IPS DF 6.9 (cell line): ENCODE measurements at regions not wholly inside any gene's neighbourhood (a gene's known extent, or its start where the extent isn't known, plus 50 kb on each side); places are given as distances from the start of the nearest gene placed in this dataset.

Experiments
- DNase-seq: peaks from one replicate; pipeline ENCODE4 v3.0.0-alpha.2; 2013; ENCODE audit warnings: low read depth, low spot score
- H3K27ac ChIP-seq: one replicate; pipeline ENCODE4 v1.5.1; 2013; ENCODE audit warnings: low read length, control low read depth
- H3K27me3 ChIP-seq: 2 replicates; pipeline ENCODE4 v1.6.1; 2013; ENCODE audit warnings: mild to moderate bottlenecking, low read length; ENCODE audit not compliant: control insufficient read depth, insufficient read depth
- H3K36me3 ChIP-seq: 2 replicates; pipeline ENCODE4 v1.6.1; 2013; ENCODE audit warnings: low read length; ENCODE audit not compliant: control insufficient read depth, insufficient read depth
- H3K4me1 ChIP-seq: 2 replicates; pipeline ENCODE4 v1.6.1; 2013; ENCODE audit warnings: low read length; ENCODE audit not compliant: control insufficient read depth, insufficient read depth
- H3K4me3 ChIP-seq: 2 replicates; pipeline ENCODE4 v1.5.1; 2013; ENCODE audit warnings: mild to moderate bottlenecking, low read length
- H3K9me3 ChIP-seq: 2 replicates; pipeline ENCODE4 v1.6.1; 2013; ENCODE audit warnings: low read length, inconsistent platforms; ENCODE audit not compliant: control insufficient read depth, insufficient read depth
- WGBS: extraction: QIAGEN DNeasy Blood & Tissue Kit; methylation state at CpG from one replicate; pipeline ENCODE4 v1.1.7; 2013; ENCODE audit warnings: mixed read lengths, missing lambda C conversion rate; ENCODE audit not compliant: insufficient read length, insufficient coverage; 5-methylcytosine and 5-hydroxymethylcytosine counted together

- Histone ChIP-seq H3K27ac (no peak overlapping the region), H3K27me3 (no peaks in the 10 kb centered on the region), H3K36me3 (no peaks in the 10 kb centered on the region), H3K4me3 (no peak overlapping the region), H3K9me3 (no peaks in the 10 kb centered on the region), H3K4me1 (no peaks in the 10 kb centered on the region)
- no peak for DNase-seq
- WGBS: no CpG with 5 or more reads among the region's 3 CpGs
Measured at GRCh38 chr6:2447931-2448330, 202.5 kb upstream of the GMDS start.

- no peak overlapping the region for H3K27ac ChIP-seq
- no peak for DNase-seq
- no peak overlapping the region for H3K4me3 ChIP-seq
- no peaks in the 10 kb centered on the region for H3K27me3 ChIP-seq
- no peaks in the 10 kb centered on the region for H3K9me3 ChIP-seq
- no peaks in the 10 kb centered on the region for H3K36me3 ChIP-seq
- no CpG with 5 or more reads among the region's 4 CpGs for WGBS
- no peaks in the 10 kb centered on the region for H3K4me1 ChIP-seq
Measured at GRCh38 chr6:2447318-2447920, 202.0 kb upstream of the GMDS start.

GRCh38 chr6:2441601-2442475 lies 196.4 kb upstream of the GMDS start:
- DNase-seq: no peak
- WGBS: no CpG with 5 or more reads among the region's 5 CpGs
- H3K27ac ChIP-seq: no peak overlapping the region

GRCh38 chr6:2440516-2440915 lies 195.1 kb upstream of the GMDS start:
- Histone ChIP-seq H3K36me3 (no peaks in the 10 kb centered on the region), H3K4me3 (no peak overlapping the region), H3K27me3 (no peaks in the 10 kb centered on the region), H3K4me1 (no peaks in the 10 kb centered on the region), H3K9me3 (no peaks in the 10 kb centered on the region), H3K27ac (no peak overlapping the region)
- DNase-seq: no peak

More at GRCh38 chr6:2441601-2442475, 196.4 kb upstream of the GMDS start:
- no peaks in the 10 kb centered on the region for H3K36me3 ChIP-seq
- no peaks in the 10 kb centered on the region for H3K4me1 ChIP-seq
- H3K9me3 ChIP-seq: no peaks in the 10 kb centered on the region
- no peaks in the 10 kb centered on the region for H3K27me3 ChIP-seq
- H3K4me3 ChIP-seq: no peak overlapping the region

- Histone ChIP-seq H3K9me3 (no peaks in the 10 kb centered on the region), H3K27me3 (no peaks in the 10 kb centered on the region), H3K27ac (no peak overlapping the region), H3K36me3 (no peaks in the 10 kb centered on the region), H3K4me3 (no peak overlapping the region), H3K4me1 (no peaks in the 10 kb centered on the region)
- WGBS: no CpG with 5 or more reads among the region's 6 CpGs
- DNase-seq: no peak
Measured at GRCh38 chr6:2439632-2440031, 194.2 kb upstream of the GMDS start.

- no peak overlapping the region for H3K27ac ChIP-seq
- H3K4me3 ChIP-seq: no peak overlapping the region
- H3K9me3 ChIP-seq: no peaks in the 10 kb centered on the region
- WGBS: no CpG with 5 or more reads among the region's 2 CpGs
- no peaks in the 10 kb centered on the region for H3K27me3 ChIP-seq
- H3K4me1 ChIP-seq: no peaks in the 10 kb centered on the region
- no peak for DNase-seq
- H3K36me3 ChIP-seq: no peaks in the 10 kb centered on the region
Measured at GRCh38 chr6:2439082-2439481, 193.7 kb upstream of the GMDS start.

GRCh38 chr6:2436410-2437154 lies 191.2 kb upstream of the GMDS start:
- no CpG with 5 or more reads among the region's 23 CpGs for WGBS

GRCh38 chr6:2435323-2435722 lies 189.9 kb upstream of the GMDS start:
- no CpG with 5 or more reads among the region's 9 CpGs for WGBS
- H3K27me3 ChIP-seq: no peaks in the 10 kb centered on the region
- no peaks in the 10 kb centered on the region for H3K36me3 ChIP-seq
- H3K4me1 ChIP-seq: no peaks in the 10 kb centered on the region
- no peak for DNase-seq
- no peak overlapping the region for H3K4me3 ChIP-seq
- no peak overlapping the region for H3K27ac ChIP-seq
- H3K9me3 ChIP-seq: no peaks in the 10 kb centered on the region

More at GRCh38 chr6:2436410-2437154, 191.2 kb upstream of the GMDS start:
- DNase-seq: no peak
- Histone ChIP-seq H3K27me3 (no peaks in the 10 kb centered on the region), H3K4me3 (no peak overlapping the region), H3K27ac (no peak overlapping the region), H3K9me3 (no peaks in the 10 kb centered on the region), H3K4me1 (no peaks in the 10 kb centered on the region), H3K36me3 (no peaks in the 10 kb centered on the region)

GRCh38 chr6:2434912-2435311 lies 189.5 kb upstream of the GMDS start:
- Histone ChIP-seq H3K27me3 (no peaks in the 10 kb centered on the region), H3K4me1 (no peaks in the 10 kb centered on the region), H3K27ac (no peak overlapping the region), H3K9me3 (no peaks in the 10 kb centered on the region), H3K4me3 (no peak overlapping the region), H3K36me3 (no peaks in the 10 kb centered on the region)
- no CpG with 5 or more reads among the region's 6 CpGs for WGBS
- no peak for DNase-seq

- Histone ChIP-seq H3K4me3 (no peak overlapping the region), H3K27me3 (no peaks in the 10 kb centered on the region), H3K4me1 (no peaks in the 10 kb centered on the region), H3K9me3 (no peaks in the 10 kb centered on the region), H3K36me3 (no peaks in the 10 kb centered on the region), H3K27ac (no peak overlapping the region)
- no CpG with 5 or more reads among the region's 6 CpGs for WGBS
- no peak for DNase-seq
Measured at GRCh38 chr6:2434116-2434515, 188.7 kb upstream of the GMDS start.
